IMR-90 (cell line): ENCODE measurements at regions not wholly inside any gene's neighbourhood (a gene's known extent, or its start where the extent isn't known, plus 50 kb on each side); places are given as distances from the start of the nearest gene placed in this dataset.

Experiments used
- ATAC-seq: fragments of 200-7000 bp; cut with Tn5 transposase; 2 replicates; pipeline ENCODE4 v1.9.1; 2020; ENCODE audit warnings: low read depth, mild to moderate bottlenecking, moderate library complexity
- BruUV-seq: library from RNA; stranded (reverse); fragments of 400-500 nt; replicated peaks from 2 replicates; lab custom pipeline; 2021; lab: Mats Ljungman, UMichigan
- CTCF ChIA-PET: fragments of 300-600 bp; formaldehyde crosslinking; extraction: SDS; loops from one replicate; lab custom pipeline; 2021; ENCODE audit warnings: antibody characterized with exemption; lab: Yijun Ruan, JAX
- POLR2A ChIA-PET: fragments of 300-600 bp; sonication (Branson Sonifier 250); formaldehyde crosslinking; loops from one replicate; lab custom pipeline; 2022; ENCODE audit warnings: antibody characterized with exemption; ENCODE audit not compliant: unreplicated experiment; lab: Charles Lee
- DNase-seq: peaks from one replicate; pipeline ENCODE4 v3.0.0; 2013
- H2AFZ ChIP-seq: replicated peaks from 2 replicates; pipeline ENCODE3; 2013; ENCODE audit warnings: low read length, mild to moderate bottlenecking; ENCODE audit not compliant: poor library complexity
- H2AK5ac ChIP-seq: 2 replicates; pipeline ENCODE4 v1.6.1; 2013; ENCODE audit warnings: low read depth, low read length, inconsistent platforms
- H2AK9ac ChIP-seq: replicated peaks from 2 replicates; pipeline ENCODE3; 2013; ENCODE audit warnings: mild to moderate bottlenecking, low read depth, low read length, moderate library complexity; ENCODE audit not compliant: poor library complexity
- H2BK120ac ChIP-seq: 2 replicates; pipeline ENCODE4 v1.6.1; 2013; ENCODE audit warnings: low read depth, low read length, inconsistent platforms
- H2BK15ac ChIP-seq: 3 replicates; pipeline ENCODE4 v1.6.1; 2013; ENCODE audit warnings: low read depth, low read length, inconsistent platforms
- H2BK20ac ChIP-seq: 2 replicates; pipeline ENCODE4 v1.6.1; 2013; ENCODE audit warnings: low read depth, mild to moderate bottlenecking, inconsistent platforms, low read length, moderate library complexity
- H2BK5ac ChIP-seq: 2 replicates; pipeline ENCODE4 v1.6.1; 2013; ENCODE audit warnings: mild to moderate bottlenecking, low read depth, low read length, inconsistent platforms; ENCODE audit not compliant: poor library complexity, severe bottlenecking
- H3K14ac ChIP-seq: replicated peaks from 2 replicates; pipeline ENCODE4 v1.6.1; 2013; ENCODE audit warnings: low read depth, low read length, inconsistent platforms
- H3K18ac ChIP-seq: 2 replicates; pipeline ENCODE4 v1.6.1; 2013; ENCODE audit warnings: low read depth, low read length, control low read depth
- H3K23ac ChIP-seq: 2 replicates; pipeline ENCODE4 v1.6.1; 2013; ENCODE audit warnings: low read depth, low read length, inconsistent platforms
- H3K27ac ChIP-seq: 2 replicates; pipeline ENCODE4 v1.5.1; 2013; ENCODE audit warnings: mild to moderate bottlenecking, control low read depth, low read length; ENCODE audit not compliant: insufficient read depth
- H3K27me3 ChIP-seq: 2 replicates; pipeline ENCODE4 v1.6.1; 2013; ENCODE audit warnings: low read length; ENCODE audit not compliant: control insufficient read depth, insufficient read depth
- H3K36me3 ChIP-seq: 2 replicates; pipeline ENCODE4 v1.6.1; 2013; ENCODE audit warnings: low read length, mixed read lengths; ENCODE audit not compliant: control insufficient read depth, insufficient read depth
- H3K4ac ChIP-seq: 2 replicates; pipeline ENCODE4 v1.6.1; 2013; ENCODE audit warnings: low read depth, low read length, inconsistent platforms
- H3K4me1 ChIP-seq: 2 replicates; pipeline ENCODE4 v1.6.1; 2013; ENCODE audit warnings: low read length, mixed read lengths; ENCODE audit not compliant: control insufficient read depth, insufficient read depth
- H3K4me2 ChIP-seq: 2 replicates; pipeline ENCODE4 v1.6.1; 2013; ENCODE audit warnings: low read depth, mild to moderate bottlenecking, control low read depth, low read length, moderate library complexity
- H3K4me3 ChIP-seq: 2 replicates; pipeline ENCODE4 v1.5.1; 2013; ENCODE audit warnings: low read depth, mild to moderate bottlenecking, control low read depth, low read length, moderate library complexity; ENCODE audit not compliant: insufficient read depth
- H3K56ac ChIP-seq: 2 replicates; pipeline ENCODE4 v1.6.1; 2013; ENCODE audit warnings: low read length, inconsistent platforms; ENCODE audit not compliant: insufficient read depth; ENCODE audit errors: extremely low read depth
- H3K79me1 ChIP-seq, 2 experiments: 2 replicates each; pipeline ENCODE4 v1.6.1; 2013; ENCODE audit warnings: low read length in 2 of 2, inconsistent platforms in 1 of 2, low read depth in 1 of 2
- H3K9ac ChIP-seq: 2 replicates; pipeline ENCODE4 v1.6.1; 2013; ENCODE audit warnings: low read depth, low read length, control low read depth
- H3K9me1 ChIP-seq: 2 replicates; pipeline ENCODE4 v1.6.1; 2013; ENCODE audit warnings: low read length, inconsistent platforms; ENCODE audit not compliant: insufficient read depth
- H3K9me3 ChIP-seq: 2 replicates; pipeline ENCODE4 v1.6.1; 2013; ENCODE audit warnings: low read length; ENCODE audit not compliant: control insufficient read depth, insufficient read depth
- H4K20me1 ChIP-seq: 2 replicates; pipeline ENCODE4 v1.6.1; 2013; ENCODE audit warnings: low read length, inconsistent platforms; ENCODE audit not compliant: insufficient read depth
- H4K5ac ChIP-seq: 2 replicates; pipeline ENCODE4 v1.6.1; 2013; ENCODE audit warnings: mild to moderate bottlenecking, low read depth, low read length, control low read depth
- H4K8ac ChIP-seq, 2 experiments: 2 replicates each; pipeline ENCODE4 v1.6.1; 2013; ENCODE audit warnings: low read depth in 2 of 2, low read length in 2 of 2, control low read depth in 1 of 2, inconsistent platforms in 1 of 2
- H4K91ac ChIP-seq: 2 replicates; pipeline ENCODE4 v1.6.1; 2013; ENCODE audit warnings: low read depth, low read length, inconsistent platforms; ENCODE audit not compliant: insufficient read depth
- NFE2L2 ChIP-seq: fragments of 150-350 bp; IDR thresholded peaks from 2 replicates; pipeline ENCODE4 v1.6.1; 2016; ENCODE audit warnings: low read depth, mild to moderate bottlenecking, low read length
- RFX5 ChIP-seq: IDR thresholded peaks from 2 replicates; pipeline ENCODE4 v1.8.0; 2012; ENCODE audit warnings: low read depth, mild to moderate bottlenecking, low read length, moderate library complexity
- WGBS, 2 experiments: methylation state at CpG; one replicate each; pipeline versions ENCODE4 v1.1.5 to v1.1.7; 2013; ENCODE audit warnings: missing lambda C conversion rate in 2 of 2; ENCODE audit not compliant: insufficient read length in 1 of 2; ENCODE audit errors: extremely low coverage in 2 of 2; 5-methylcytosine and 5-hydroxymethylcytosine counted together
- dilution Hi-C: fragments of 300-500 bp; cut with HindIII; formaldehyde crosslinking; loops from one replicate; pipeline ENCODE4 v1.14.3; 2018; ENCODE audit warnings: low sequenced_read_pairs; ENCODE audit not compliant: unreplicated experiment
- in situ Hi-C: fragments of 300-500 bp; cut with MboI; formaldehyde crosslinking; loops from 3 replicates; pipeline ENCODE4 v1.14.3; 2019; ENCODE audit warnings: low sequenced_read_pairs, inconsistent platforms, mixed read lengths
- intact Hi-C: fragments of 100-400 bp; cut with micrococcal nuclease; formaldehyde crosslinking; loops from 2 replicates; pipeline ENCODE4 v1.10.0; 2022

DNA sequence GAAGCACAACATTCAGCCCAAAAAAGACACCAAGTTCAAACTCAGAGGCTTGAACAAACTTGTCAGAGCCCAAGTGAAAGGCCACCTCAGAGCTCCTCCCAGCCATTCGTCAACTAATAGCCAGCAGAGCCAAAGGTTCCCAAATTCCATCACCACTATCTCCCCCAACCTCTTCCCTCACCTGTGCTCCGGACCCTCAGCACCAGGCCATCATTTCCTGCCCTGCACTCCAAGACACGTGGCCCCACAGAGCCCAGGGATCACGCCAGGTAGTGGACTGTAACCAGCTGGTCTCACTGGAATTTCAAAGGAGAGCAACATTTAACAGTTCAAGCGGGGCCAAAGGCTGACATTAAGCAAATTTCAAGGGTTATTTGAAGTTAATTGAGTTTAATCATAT is 245.2 kb upstream of the IGF1R start:
- ChIA-PET POLR2A (no interaction called here), CTCF (no interaction called here)
- Histone ChIP-seq H3K14ac (no peak overlapping the region), H3K56ac (no peak overlapping the region), H3K4me2 (no peak overlapping the region), H3K18ac (no peak overlapping the region), H2BK5ac (no peak overlapping the region), H2BK15ac (no peak overlapping the region), H2AFZ (no peak overlapping the region), H3K36me3 (no peaks in the 10 kb centered on the region), H3K27me3 (no peaks in the 10 kb centered on the region), H4K91ac (no peak overlapping the region), H4K5ac (no peak overlapping the region), H3K9me3 (no peaks in the 10 kb centered on the region), H3K23ac (no peak overlapping the region), H2BK120ac (no peak overlapping the region), H3K4ac (no peak overlapping the region), H4K8ac (no peak overlapping the region), H2AK5ac (no peak overlapping the region), H3K9me1 (no peaks in the 10 kb centered on the region), H4K20me1 (no peaks in the 10 kb centered on the region), H3K79me1 (no peaks in the 10 kb centered on the region), H2BK20ac (no peak overlapping the region), H2AK9ac (no peak overlapping the region), H3K4me1 (no peaks in the 10 kb centered on the region), H3K4me3 (no peak overlapping the region), H3K9ac (no peak overlapping the region), H3K27ac (no peak overlapping the region)
- DNase-seq (no peak), ATAC-seq (no peak)
- in situ Hi-C loops (no loop called here), intact Hi-C loops (no loop called here), dilution Hi-C loops (no loop called here)
- no TSS peak for BruUV-seq
- WGBS, 2 experiments = 41% methylated on average over 2 of the region's 5 CpGs; no CpG with 5 or more reads in 1 of the 2 experiments
- TF ChIP-seq RFX5 = no peak
- no peak for TF ChIP-seq NFE2L2
